WTC11 (cell line): ENCODE measurements at regions not wholly inside any gene's neighbourhood (a gene's known extent, or its start where the extent isn't known, plus 50 kb on each side); places are given as distances from the start of the nearest gene placed in this dataset.

Source experiments
- ATAC-seq: fragments of 200-7000 bp; cut with Tn5 transposase; 2 replicates; pipeline ENCODE4 v1.10.0; 2021; ENCODE audit warnings: mild to moderate bottlenecking, moderate library complexity
- CTCF ChIA-PET: fragments of 300-600 bp; sonication (Branson Sonifier 250); formaldehyde crosslinking; loops from one replicate; lab custom pipeline; 2021; ENCODE audit warnings: antibody characterized with exemption; lab: Charles Lee
- POLR2A ChIA-PET: fragments of 350-600 bp; sonication (Branson Sonifier 250); formaldehyde crosslinking; loops from one replicate; lab custom pipeline; 2021; ENCODE audit warnings: antibody characterized with exemption; lab: Charles Lee
- DNase-seq: peaks from one replicate; pipeline ENCODE4 v3.0.0; 2021; ENCODE audit warnings: low spot score
- H3K27ac Mint-ChIP-seq: 2 replicates; pipeline ENCODE4 v1.8.0; 2021; ENCODE audit warnings: mixed read lengths
- H3K27me3 Mint-ChIP-seq: 2 replicates; pipeline ENCODE4 v1.8.0; 2021; ENCODE audit warnings: low read depth, mild to moderate bottlenecking, moderate library complexity, mixed read lengths
- H3K36me3 Mint-ChIP-seq: 2 replicates; pipeline ENCODE4 v1.8.0; 2021; ENCODE audit warnings: mixed read lengths
- H3K4me1 Mint-ChIP-seq: 2 replicates; pipeline ENCODE4 v1.8.0; 2022; ENCODE audit warnings: mixed read lengths
- H3K4me3 Mint-ChIP-seq: 2 replicates; pipeline ENCODE4 v1.8.0; 2021; ENCODE audit warnings: mild to moderate bottlenecking, moderate library complexity, mixed read lengths
- H3K9me3 Mint-ChIP-seq: 2 replicates; pipeline ENCODE4 v1.8.0; 2021; ENCODE audit warnings: mixed read lengths
- E2F1 ChIP-seq: sonication (generic); formaldehyde crosslinking; IDR thresholded peaks from 2 replicates; pipeline ENCODE4 v1.8.0; 2022; ENCODE audit warnings: mild to moderate bottlenecking, missing genetic modification reagents
- ELF4 ChIP-seq: sonication (generic); formaldehyde crosslinking; IDR thresholded peaks from 2 replicates; pipeline ENCODE4 v1.8.1; 2022; ENCODE audit warnings: low read depth, mild to moderate bottlenecking, moderate library complexity, missing genetic modification reagents
- ESRRA ChIP-seq: sonication (generic); formaldehyde crosslinking; IDR thresholded peaks from 2 replicates; pipeline ENCODE4 v1.8.1; 2022; ENCODE audit warnings: mild to moderate bottlenecking, missing genetic modification reagents, borderline replicate concordance
- FOXK1 ChIP-seq: sonication (generic); formaldehyde crosslinking; IDR thresholded peaks from 2 replicates; pipeline ENCODE4 v1.8.0; 2022; ENCODE audit warnings: mild to moderate bottlenecking, moderate library complexity, missing genetic modification reagents
- FOXP1 ChIP-seq: sonication (generic); formaldehyde crosslinking; IDR thresholded peaks from 2 replicates; pipeline ENCODE4 v1.8.0; 2022; ENCODE audit warnings: missing genetic modification reagents, mild to moderate bottlenecking, moderate library complexity, borderline replicate concordance
- FOXP4 ChIP-seq: sonication (generic); formaldehyde crosslinking; IDR thresholded peaks from 2 replicates; pipeline ENCODE4 v1.8.0; 2022; ENCODE audit warnings: mild to moderate bottlenecking, missing genetic modification reagents
- GRHL2 ChIP-seq: fragments of 250-450 bp; sonication (Bioruptor Pico); IDR thresholded peaks from 2 replicates; pipeline ENCODE4 v1.8.0; 2022; ENCODE audit warnings: mild to moderate bottlenecking, moderate library complexity; ENCODE audit not compliant: insufficient replicate concordance, severe bottlenecking
- GTF2I ChIP-seq: fragments of 250-450 bp; sonication (Bioruptor Pico); conservative IDR thresholded peaks from 2 replicates; pipeline ENCODE4 v1.4.0; 2021; ENCODE audit warnings: mild to moderate bottlenecking
- MLX ChIP-seq: sonication (generic); formaldehyde crosslinking; IDR thresholded peaks from 2 replicates; pipeline ENCODE4 v1.8.1; 2023; ENCODE audit warnings: mild to moderate bottlenecking, missing genetic modification reagents, moderate library complexity
- MYBL2 ChIP-seq: sonication (generic); formaldehyde crosslinking; IDR thresholded peaks from 2 replicates; pipeline ENCODE4 v1.8.1; 2023; ENCODE audit warnings: mild to moderate bottlenecking, moderate library complexity, missing genetic modification reagents
- OVOL2 ChIP-seq: fragments of 250-450 bp; sonication (Bioruptor Pico); IDR thresholded peaks from 2 replicates; pipeline ENCODE4 v1.9.0; 2021; ENCODE audit warnings: mild to moderate bottlenecking, borderline replicate concordance
- PREB ChIP-seq: sonication (generic); formaldehyde crosslinking; IDR thresholded peaks from 2 replicates; pipeline ENCODE4 v1.8.1; 2022; ENCODE audit warnings: mild to moderate bottlenecking, missing genetic modification reagents, moderate library complexity, borderline replicate concordance
- SMAD4 ChIP-seq: sonication (generic); formaldehyde crosslinking; IDR thresholded peaks from 2 replicates; pipeline ENCODE4 v1.8.0; 2022; ENCODE audit warnings: mild to moderate bottlenecking, missing genetic modification reagents
- SOX15 ChIP-seq: fragments of 250-450 bp; sonication (Bioruptor Pico); IDR thresholded peaks from 2 replicates; pipeline ENCODE4 v1.9.0; 2021; ENCODE audit warnings: mild to moderate bottlenecking
- STAT6 ChIP-seq: sonication (generic); formaldehyde crosslinking; conservative IDR thresholded peaks from 2 replicates; pipeline ENCODE4 v1.8.1; 2023; ENCODE audit warnings: mild to moderate bottlenecking, low read depth, missing genetic modification reagents, moderate library complexity
- USF1 ChIP-seq: sonication (generic); formaldehyde crosslinking; IDR thresholded peaks from 2 replicates; pipeline ENCODE4 v1.8.0; 2022; ENCODE audit warnings: mild to moderate bottlenecking, missing genetic modification reagents
- USF2 ChIP-seq: sonication (generic); formaldehyde crosslinking; IDR thresholded peaks from 2 replicates; pipeline ENCODE4 v1.8.1; 2023; ENCODE audit warnings: mild to moderate bottlenecking, missing genetic modification reagents, moderate library complexity
- ZBTB21 ChIP-seq: sonication (generic); formaldehyde crosslinking; IDR thresholded peaks from 2 replicates; pipeline ENCODE4 v1.8.1; 2023; ENCODE audit warnings: mild to moderate bottlenecking, missing genetic modification reagents, borderline replicate concordance
- ZMAT4 ChIP-seq: fragments of 250-450 bp; sonication (Bioruptor Pico); IDR thresholded peaks from 2 replicates; pipeline ENCODE4 v1.9.0; 2021; ENCODE audit warnings: mild to moderate bottlenecking
- ZNF281 ChIP-seq: sonication (generic); formaldehyde crosslinking; IDR thresholded peaks from 2 replicates; pipeline ENCODE4 v1.8.0; 2023; ENCODE audit warnings: mild to moderate bottlenecking, missing genetic modification reagents
- ZNF317 ChIP-seq: sonication (generic); formaldehyde crosslinking; IDR thresholded peaks from 2 replicates; pipeline ENCODE4 v1.8.1; 2023; ENCODE audit warnings: low read depth, mild to moderate bottlenecking, moderate library complexity, missing genetic modification reagents, borderline replicate concordance
- ZNF671 ChIP-seq: fragments of 250-450 bp; sonication (Bioruptor Pico); IDR thresholded peaks from 2 replicates; pipeline ENCODE4 v1.8.0; 2021; ENCODE audit warnings: mild to moderate bottlenecking

GRCh38 chr1:114322734-114323133, 169.1 kb upstream of the SYT6 start (continued):
- TF ChIP-seq FOXP4 (CRISPR knock-in tag) (no peak), ZNF317 (no peak), GTF2I (CRISPR knock-in tag) (no peak), ELF4 (no peak), E2F1 (CRISPR knock-in tag) (no peak), ZNF671 (no peak), USF1 (CRISPR knock-in tag) (no peak)

GRCh38 chr1:114322207-114322606, 168.5 kb upstream of the SYT6 start:
- TF ChIP-seq ZNF281 (CRISPR knock-in tag) = no peak
- TF ChIP-seq ZBTB21 = no peak
- no peak for TF ChIP-seq OVOL2 (CRISPR knock-in tag)
- no peak for TF ChIP-seq SOX15 (CRISPR knock-in tag)
- TF ChIP-seq MLX (CRISPR knock-in tag) = no peak
- no peak for TF ChIP-seq GRHL2
- DNase-seq (no peak), ATAC-seq (no peak)
- POLR2A ChIA-PET = no interaction called here
- Mint-ChIP-seq H3K36me3 (peaks cover 8% of the 10 kb centered on the region), H3K27me3 (peaks cover 51% of the 10 kb centered on the region), H3K9me3 (peaks cover 12% of the 10 kb centered on the region), H3K27ac (no peak overlapping the region), H3K4me3 (no peak overlapping the region), H3K4me1 (no peaks in the 10 kb centered on the region)
- CTCF ChIA-PET = no interaction called here

- H3K4me1 Mint-ChIP-seq = no peaks in the 10 kb centered on the region
- H3K27ac Mint-ChIP-seq = no peak overlapping the region
- DNase-seq = no peak
- no peak overlapping the region for H3K4me3 Mint-ChIP-seq
- H3K9me3 Mint-ChIP-seq = no peaks in the 10 kb centered on the region
- POLR2A ChIA-PET = no interaction called here
- no peak for TF ChIP-seq USF2 (CRISPR knock-in tag)
- no peak for TF ChIP-seq FOXP1 (CRISPR knock-in tag)
- no peak for TF ChIP-seq FOXK1
- no peak for TF ChIP-seq STAT6
- TF ChIP-seq SMAD4 (CRISPR knock-in tag) = no peak
- TF ChIP-seq ZMAT4 (CRISPR knock-in tag) = no peak
- TF ChIP-seq MYBL2 (CRISPR knock-in tag) = no peak
- TF ChIP-seq ESRRA (CRISPR knock-in tag) = no peak
- TF ChIP-seq PREB = no peak
- no peak for ATAC-seq
- CTCF ChIA-PET = no interaction called here
- peaks cover 46% of the 10 kb centered on the region for H3K27me3 Mint-ChIP-seq
- no peaks in the 10 kb centered on the region for H3K36me3 Mint-ChIP-seq
These were observed 166.9 kb upstream of the SYT6 start for GRCh38 chr1:114320586-114320985.
